Immature natural killer cell (primary cell): ENCODE measurements at regions not wholly inside any gene's neighbourhood (a gene's known extent, or its start where the extent isn't known, plus 50 kb on each side); places are given as distances from the start of the nearest gene placed in this dataset.

Experiments
- DNase-seq, 3 donors: peaks; one replicate each; pipeline ENCODE4 v3.0.0; 2022; ENCODE audit warnings: mixed read lengths in 1 of 3
- H3K27ac Mint-ChIP-seq, 6 donors: one replicate each; pipeline ENCODE4 v1.8.0; 2020; ENCODE audit warnings: mixed read lengths in 6 of 6, mild to moderate bottlenecking in 5 of 6, inconsistent platforms in 4 of 6, moderate library complexity in 3 of 6
- H3K27me3 Mint-ChIP-seq, 3 donors: one replicate each; pipeline ENCODE4 v1.8.0; 2020 to 2021; ENCODE audit warnings: low read depth in 3 of 3, mild to moderate bottlenecking in 3 of 3, mixed read lengths in 3 of 3, moderate library complexity in 3 of 3, inconsistent platforms in 1 of 3
- H3K36me3 Mint-ChIP-seq, 3 donors: one replicate each; pipeline ENCODE4 v1.8.0; 2020; ENCODE audit warnings: mixed read lengths in 3 of 3, inconsistent platforms in 2 of 3, mild to moderate bottlenecking in 2 of 3
- H3K4me1 Mint-ChIP-seq, 2 donors: one replicate each; pipeline ENCODE4 v1.8.0; 2020; ENCODE audit warnings: inconsistent platforms in 2 of 2, mild to moderate bottlenecking in 2 of 2, mixed read lengths in 2 of 2, moderate library complexity in 1 of 2
- H3K4me3 Mint-ChIP-seq, 5 donors: one replicate each; pipeline ENCODE4 v1.8.0; 2020; ENCODE audit warnings: mild to moderate bottlenecking in 5 of 5, mixed read lengths in 5 of 5, inconsistent platforms in 3 of 5, moderate library complexity in 3 of 5
- H3K9me3 Mint-ChIP-seq, 6 donors: one replicate each; pipeline ENCODE4 v1.8.0; 2020; ENCODE audit warnings: mild to moderate bottlenecking in 6 of 6, mixed read lengths in 6 of 6, inconsistent platforms in 4 of 6, moderate library complexity in 3 of 6

- H3K36me3 Mint-ChIP-seq: no peaks in the 10 kb centered on the region
- peaks cover 6 to 46% (median 18%) of the 10 kb centered on the region in 6 donors for H3K9me3 Mint-ChIP-seq
- peaks cover 0 to 4% (median 0%) of the 10 kb centered on the region in 3 donors for H3K27me3 Mint-ChIP-seq
These were observed 479.1 kb upstream of the NRXN1 start for GRCh38 chr2:51511002-51511401.

GRCh38 chr2:51510303-51510702, 478.4 kb upstream of the NRXN1 start:
- H3K9me3 Mint-ChIP-seq: peaks cover 9 to 52% (median 21%) of the 10 kb centered on the region in 6 donors
- no peaks in the 10 kb centered on the region for H3K36me3 Mint-ChIP-seq
- H3K27ac Mint-ChIP-seq: no peak overlapping the region

More at GRCh38 chr2:51511002-51511401, 479.1 kb upstream of the NRXN1 start:
- H3K4me3 Mint-ChIP-seq: no peak overlapping the region
- DNase-seq: no peak
- no peak overlapping the region for H3K27ac Mint-ChIP-seq
- H3K4me1 Mint-ChIP-seq: no peaks in the 10 kb centered on the region

GRCh38 chr2:51505533-51505932, 473.6 kb upstream of the NRXN1 start:
- Mint-ChIP-seq H3K4me3 (no peak overlapping the region), H3K9me3 (peaks cover 9 to 47% (median 21%) of the 10 kb centered on the region in 6 donors), H3K27me3 (no peaks in the 10 kb centered on the region), H3K36me3 (no peaks in the 10 kb centered on the region), H3K27ac (no peak overlapping the region), H3K4me1 (no peaks in the 10 kb centered on the region)
- no peak for DNase-seq

More at GRCh38 chr2:51510303-51510702, 478.4 kb upstream of the NRXN1 start:
- Mint-ChIP-seq H3K4me3 (no peak overlapping the region), H3K4me1 (no peaks in the 10 kb centered on the region), H3K27me3 (peaks cover 0 to 4% (median 0%) of the 10 kb centered on the region in 3 donors)
- no peak for DNase-seq

- Mint-ChIP-seq H3K4me3 (no peak overlapping the region), H3K27me3 (peaks cover 0 to 1% (median 0%) of the 10 kb centered on the region in 3 donors), H3K9me3 (peaks cover 17 to 41% (median 24%) of the 10 kb centered on the region in 6 donors), H3K36me3 (no peaks in the 10 kb centered on the region), H3K4me1 (no peaks in the 10 kb centered on the region), H3K27ac (no peak overlapping the region)
- DNase-seq: no peak
These were observed 458.8 kb upstream of the NRXN1 start for GRCh38 chr2:51490576-51491234.

- no peak for DNase-seq
- Mint-ChIP-seq H3K27ac (no peak overlapping the region), H3K36me3 (no peaks in the 10 kb centered on the region), H3K9me3 (peaks cover 27 to 73% (median 33%) of the 10 kb centered on the region in 6 donors), H3K27me3 (peaks cover 0 to 2% (median 0%) of the 10 kb centered on the region in 3 donors), H3K4me1 (no peaks in the 10 kb centered on the region), H3K4me3 (no peak overlapping the region)
These were observed 452.7 kb upstream of the NRXN1 start for GRCh38 chr2:51484605-51485004.

GRCh38 chr2:51483720-51484119, 451.8 kb upstream of the NRXN1 start:
- no peak for DNase-seq
- H3K4me1 Mint-ChIP-seq: no peaks in the 10 kb centered on the region
- peaks cover 25 to 68% (median 32%) of the 10 kb centered on the region in 6 donors for H3K9me3 Mint-ChIP-seq
- no peak overlapping the region for H3K4me3 Mint-ChIP-seq
- no peaks in the 10 kb centered on the region for H3K36me3 Mint-ChIP-seq
- peaks cover 0 to 2% (median 0%) of the 10 kb centered on the region in 3 donors for H3K27me3 Mint-ChIP-seq
- H3K27ac Mint-ChIP-seq: no peak overlapping the region

- Mint-ChIP-seq H3K27me3 (peaks cover 0 to 2% (median 2%) of the 10 kb centered on the region in 3 donors), H3K4me3 (no peak overlapping the region), H3K27ac (no peak overlapping the region), H3K36me3 (peaks cover 0 to 4% (median 0%) of the 10 kb centered on the region in 3 donors), H3K4me1 (no peaks in the 10 kb centered on the region), H3K9me3 (peaks cover 13 to 67% (median 22%) of the 10 kb centered on the region in 6 donors)
- no peak for DNase-seq
These were observed 440.9 kb upstream of the NRXN1 start for GRCh38 chr2:51472783-51473182.

- no peaks in the 10 kb centered on the region for H3K4me1 Mint-ChIP-seq
- H3K27me3 Mint-ChIP-seq: peaks cover 0 to 2% (median 2%) of the 10 kb centered on the region in 3 donors
- H3K9me3 Mint-ChIP-seq: peaks cover 9 to 63% (median 20%) of the 10 kb centered on the region in 6 donors
- no peak overlapping the region for H3K27ac Mint-ChIP-seq
- H3K36me3 Mint-ChIP-seq: peaks cover 0 to 4% (median 0%) of the 10 kb centered on the region in 3 donors
- no peak for DNase-seq
- H3K4me3 Mint-ChIP-seq: no peak overlapping the region
These were observed 440.4 kb upstream of the NRXN1 start for GRCh38 chr2:51472300-51472699.

- H3K4me3 Mint-ChIP-seq: no peak overlapping the region
These were observed 437.2 kb upstream of the NRXN1 start for GRCh38 chr2:51469102-51469501.

GRCh38 chr2:51465326-51465725, 433.4 kb upstream of the NRXN1 start:
- Mint-ChIP-seq H3K27me3 (no peaks in the 10 kb centered on the region), H3K36me3 (no peaks in the 10 kb centered on the region), H3K4me3 (no peak overlapping the region), H3K9me3 (peaks cover 6 to 53% (median 20%) of the 10 kb centered on the region in 6 donors), H3K4me1 (no peaks in the 10 kb centered on the region), H3K27ac (no peak overlapping the region)
- no peak for DNase-seq

More at GRCh38 chr2:51469102-51469501, 437.2 kb upstream of the NRXN1 start:
- no peak overlapping the region for H3K27ac Mint-ChIP-seq
- DNase-seq: no peak
- peaks cover 4 to 54% (median 20%) of the 10 kb centered on the region in 6 donors for H3K9me3 Mint-ChIP-seq
- H3K27me3 Mint-ChIP-seq: peaks cover 0 to 2% (median 0%) of the 10 kb centered on the region in 3 donors
- H3K36me3 Mint-ChIP-seq: no peaks in the 10 kb centered on the region
- no peaks in the 10 kb centered on the region for H3K4me1 Mint-ChIP-seq

- no peak for DNase-seq
- H3K36me3 Mint-ChIP-seq: peaks cover 3 to 7% (median 4%) of the 10 kb centered on the region in 3 donors
- no peaks in the 10 kb centered on the region for H3K4me1 Mint-ChIP-seq
- H3K27me3 Mint-ChIP-seq: no peaks in the 10 kb centered on the region
- peaks cover 17 to 71% (median 46%) of the 10 kb centered on the region in 6 donors for H3K9me3 Mint-ChIP-seq
- no peak overlapping the region for H3K27ac Mint-ChIP-seq
- H3K4me3 Mint-ChIP-seq: no peak overlapping the region
These were observed 422.2 kb upstream of the NRXN1 start for GRCh38 chr2:51454177-51454576.

- no peak for DNase-seq
- no peaks in the 10 kb centered on the region for H3K27me3 Mint-ChIP-seq
- no peaks in the 10 kb centered on the region for H3K4me1 Mint-ChIP-seq
- H3K36me3 Mint-ChIP-seq: peaks cover 3 to 7% (median 4%) of the 10 kb centered on the region in 3 donors
- peaks cover 21 to 71% (median 39%) of the 10 kb centered on the region in 6 donors for H3K9me3 Mint-ChIP-seq
- no peak overlapping the region for H3K4me3 Mint-ChIP-seq
- no peak overlapping the region for H3K27ac Mint-ChIP-seq
These were observed 417.0 kb upstream of the NRXN1 start for GRCh38 chr2:51448911-51449310.

- peaks cover 0 to 1% (median 0%) of the 10 kb centered on the region in 3 donors for H3K27me3 Mint-ChIP-seq
- no peak for DNase-seq
- H3K36me3 Mint-ChIP-seq: no peaks in the 10 kb centered on the region
- no peaks in the 10 kb centered on the region for H3K4me1 Mint-ChIP-seq
- H3K4me3 Mint-ChIP-seq: no peak overlapping the region
- no peak overlapping the region for H3K27ac Mint-ChIP-seq
- H3K9me3 Mint-ChIP-seq: peaks cover 2 to 41% (median 11%) of the 10 kb centered on the region in 6 donors
These were observed 409.9 kb upstream of the NRXN1 start for GRCh38 chr2:51441786-51442185.

- DNase-seq: no peak
- peaks cover 25 to 63% (median 31%) of the 10 kb centered on the region in 6 donors for H3K9me3 Mint-ChIP-seq
These were observed 392.5 kb upstream of the NRXN1 start for GRCh38 chr2:51424418-51424817.

More at GRCh38 chr2:51424418-51424817, 392.5 kb upstream of the NRXN1 start:
- no peaks in the 10 kb centered on the region for H3K4me1 Mint-ChIP-seq
- H3K27ac Mint-ChIP-seq: no peak overlapping the region
- peaks cover 0 to 6% (median 0%) of the 10 kb centered on the region in 3 donors for H3K36me3 Mint-ChIP-seq
- H3K4me3 Mint-ChIP-seq: no peak overlapping the region
- H3K27me3 Mint-ChIP-seq: peaks cover 0 to 2% (median 2%) of the 10 kb centered on the region in 3 donors
